ENCODE measurements at regions not wholly inside any gene's neighbourhood (a gene's known extent, or its start where the extent isn't known, plus 50 kb on each side); places are given as distances from the start of the nearest gene placed in this dataset.
A peak's percentile ranks its signal among the peaks of the same experiment; 100 is the strongest.
"Not testable (repeated sequence)": the region's sequence is repeated elsewhere in the genome, so short reads cannot be mapped to it uniquely, and the experiment has no call there.

GRCh38 chr2:209194717-209195116 is 229.1 kb upstream of the MAP2 start:
- no peak for DNase-seq

GRCh38 chr2:209208211-209208610 is 215.6 kb upstream of the MAP2 start:
- DNase-seq, result peak; percentile 49

GRCh38 chr2:209209943-209210342 is 213.9 kb upstream of the MAP2 start:
- DNase-seq, result no peak

- no peak for DNase-seq
Measured at GRCh38 chr2:209230560-209230959, 193.3 kb upstream of the MAP2 start.

GRCh38 chr2:209236377-209236776 is 187.5 kb upstream of the MAP2 start:
- DNase-seq, result no peak

- no peak for DNase-seq
Measured at GRCh38 chr2:209238765-209239584, 184.9 kb upstream of the MAP2 start.

- DNase-seq, result no peak
Measured at GRCh38 chr2:209239585-209239938, 184.3 kb upstream of the MAP2 start.

- no peak for DNase-seq
Measured at GRCh38 chr2:209240204-209240603, 183.6 kb upstream of the MAP2 start.

GRCh38 chr2:209253544-209253943 is 170.3 kb upstream of the MAP2 start:
- DNase-seq, result no peak

GRCh38 chr2:209259767-209260166 is 164.1 kb upstream of the MAP2 start:
- no peak for DNase-seq

- DNase-seq, result no peak
Measured at GRCh38 chr2:209260281-209260680, 163.6 kb upstream of the MAP2 start.

GRCh38 chr2:209261366-209262053 is 162.3 kb upstream of the MAP2 start:
- DNase-seq, result not testable (repeated sequence)

- no peak for DNase-seq
Measured at GRCh38 chr2:209269024-209269423, 154.8 kb upstream of the MAP2 start.

GRCh38 chr2:209276000-209276399 is 147.8 kb upstream of the MAP2 start:
- DNase-seq, result no peak

- no peak for DNase-seq
Measured at GRCh38 chr2:209277444-209277843, 146.4 kb upstream of the MAP2 start.

GRCh38 chr2:209298601-209299000 is 125.2 kb upstream of the MAP2 start:
- no peak for DNase-seq

GRCh38 chr2:209299478-209299877 is 124.4 kb upstream of the MAP2 start:
- DNase-seq, result not testable (repeated sequence)

- DNase-seq, result not testable (repeated sequence)
Measured at GRCh38 chr2:209300766-209301165, 123.1 kb upstream of the MAP2 start.

- no peak for DNase-seq
Measured at GRCh38 chr2:209305026-209305425, 118.8 kb upstream of the MAP2 start.

- DNase-seq, result no peak
Measured at GRCh38 chr2:209305746-209306196, 118.1 kb upstream of the MAP2 start.

- DNase-seq, result no peak
Measured at GRCh38 chr2:209307161-209308001, 116.5 kb upstream of the MAP2 start.

GRCh38 chr2:209308415-209308814 is 115.4 kb upstream of the MAP2 start:
- DNase-seq, result no peak

- DNase-seq, result no peak
Measured at GRCh38 chr2:209311948-209312347, 111.9 kb upstream of the MAP2 start.
